ENCODE measurements at regions not wholly inside any gene's neighbourhood (a gene's known extent, or its start where the extent isn't known, plus 50 kb on each side); places are given as distances from the start of the nearest gene placed in this dataset.

GRCh38 chrX:12002876-12003275, 135.4 kb upstream of the FRMPD4 start:
- no peaks in the 10 kb centered on the region for H3K4me1 Mint-ChIP-seq (ENCODE audit: unreplicated experiment)
- no peak overlapping the region for H3K4me3 Mint-ChIP-seq (ENCODE audit: unreplicated experiment)
- no peaks in the 10 kb centered on the region for H3K36me3 Mint-ChIP-seq (ENCODE audit: low read depth, unreplicated experiment)
- no peaks in the 10 kb centered on the region for H3K9me3 Mint-ChIP-seq (ENCODE audit: unreplicated experiment)
- DNase-seq (ENCODE audit: low spot score), result no peak
- H3K27me3 Mint-ChIP-seq (ENCODE audit: unreplicated experiment), result no peaks in the 10 kb centered on the region
- no peak for TF ChIP-seq CTCF (IDR thresholded peaks at IDR 0.05; ENCODE audit: unreplicated experiment)
- no peak overlapping the region for H3K27ac Mint-ChIP-seq (ENCODE audit: unreplicated experiment)

- no peaks in the 10 kb centered on the region for H3K9me3 Mint-ChIP-seq (ENCODE audit: unreplicated experiment)
- H3K36me3 Mint-ChIP-seq (ENCODE audit: low read depth, unreplicated experiment), result no peaks in the 10 kb centered on the region
- H3K27me3 Mint-ChIP-seq (ENCODE audit: unreplicated experiment), result no peaks in the 10 kb centered on the region
- no peak overlapping the region for H3K4me3 Mint-ChIP-seq (ENCODE audit: unreplicated experiment)
- no peaks in the 10 kb centered on the region for H3K4me1 Mint-ChIP-seq (ENCODE audit: unreplicated experiment)
- no peak for TF ChIP-seq CTCF (IDR thresholded peaks at IDR 0.05; ENCODE audit: unreplicated experiment)
- DNase-seq (ENCODE audit: low spot score), result no peak
- H3K27ac Mint-ChIP-seq (ENCODE audit: unreplicated experiment), result no peak overlapping the region
These were observed 130.4 kb upstream of the FRMPD4 start for GRCh38 chrX:12007881-12008280.

GRCh38 chrX:12010436-12010835, 127.8 kb upstream of the FRMPD4 start:
- no peak for TF ChIP-seq CTCF (IDR thresholded peaks at IDR 0.05; ENCODE audit: unreplicated experiment)
- Mint-ChIP-seq H3K27me3 (ENCODE audit: unreplicated experiment) (no peaks in the 10 kb centered on the region), H3K9me3 (ENCODE audit: unreplicated experiment) (no peaks in the 10 kb centered on the region), H3K4me1 (ENCODE audit: unreplicated experiment) (no peaks in the 10 kb centered on the region), H3K36me3 (ENCODE audit: low read depth, unreplicated experiment) (no peaks in the 10 kb centered on the region), H3K27ac (ENCODE audit: unreplicated experiment) (no peak overlapping the region), H3K4me3 (ENCODE audit: unreplicated experiment) (no peak overlapping the region)
- DNase-seq (ENCODE audit: low spot score), result no peak

GRCh38 chrX:12011075-12011474, 127.2 kb upstream of the FRMPD4 start:
- no peak overlapping the region for H3K27ac Mint-ChIP-seq (ENCODE audit: unreplicated experiment)
- no peaks in the 10 kb centered on the region for H3K36me3 Mint-ChIP-seq (ENCODE audit: low read depth, unreplicated experiment)
- H3K9me3 Mint-ChIP-seq (ENCODE audit: unreplicated experiment), result no peaks in the 10 kb centered on the region
- no peak for DNase-seq (ENCODE audit: low spot score)
- no peaks in the 10 kb centered on the region for H3K27me3 Mint-ChIP-seq (ENCODE audit: unreplicated experiment)
- no peak overlapping the region for H3K4me3 Mint-ChIP-seq (ENCODE audit: unreplicated experiment)
- H3K4me1 Mint-ChIP-seq (ENCODE audit: unreplicated experiment), result no peaks in the 10 kb centered on the region
- TF ChIP-seq CTCF (IDR thresholded peaks at IDR 0.05; ENCODE audit: unreplicated experiment), result no peak

- no peaks in the 10 kb centered on the region for H3K9me3 Mint-ChIP-seq (ENCODE audit: unreplicated experiment)
- DNase-seq (ENCODE audit: low spot score), result no peak
- no peaks in the 10 kb centered on the region for H3K4me1 Mint-ChIP-seq (ENCODE audit: unreplicated experiment)
These were observed 125.1 kb upstream of the FRMPD4 start for GRCh38 chrX:12013211-12013618.

More at GRCh38 chrX:12013211-12013618, 125.1 kb upstream of the FRMPD4 start:
- Mint-ChIP-seq H3K36me3 (ENCODE audit: low read depth, unreplicated experiment) (no peaks in the 10 kb centered on the region), H3K27me3 (ENCODE audit: unreplicated experiment) (no peaks in the 10 kb centered on the region), H3K4me3 (ENCODE audit: unreplicated experiment) (no peak overlapping the region), H3K27ac (ENCODE audit: unreplicated experiment) (no peak overlapping the region)
- no peak for TF ChIP-seq CTCF (IDR thresholded peaks at IDR 0.05; ENCODE audit: unreplicated experiment)
